WTC11 (cell line): ENCODE measurements at regions not wholly inside any gene's neighbourhood (a gene's known extent, or its start where the extent isn't known, plus 50 kb on each side); places are given as distances from the start of the nearest gene placed in this dataset.

Experiments used
- ATAC-seq: fragments of 200-7000 bp; cut with Tn5 transposase; 2 replicates; pipeline ENCODE4 v1.10.0; 2021; ENCODE audit warnings: mild to moderate bottlenecking, moderate library complexity
- CTCF ChIA-PET: fragments of 300-600 bp; sonication (Branson Sonifier 250); formaldehyde crosslinking; loops from one replicate; lab custom pipeline; 2021; ENCODE audit warnings: antibody characterized with exemption; lab: Charles Lee
- POLR2A ChIA-PET: fragments of 350-600 bp; sonication (Branson Sonifier 250); formaldehyde crosslinking; loops from one replicate; lab custom pipeline; 2021; ENCODE audit warnings: antibody characterized with exemption; lab: Charles Lee
- DNase-seq: peaks from one replicate; pipeline ENCODE4 v3.0.0; 2021; ENCODE audit warnings: low spot score
- H3K27ac Mint-ChIP-seq: 2 replicates; pipeline ENCODE4 v1.8.0; 2021; ENCODE audit warnings: mixed read lengths
- H3K27me3 Mint-ChIP-seq: 2 replicates; pipeline ENCODE4 v1.8.0; 2021; ENCODE audit warnings: low read depth, mild to moderate bottlenecking, moderate library complexity, mixed read lengths
- H3K36me3 Mint-ChIP-seq: 2 replicates; pipeline ENCODE4 v1.8.0; 2021; ENCODE audit warnings: mixed read lengths
- H3K4me1 Mint-ChIP-seq: 2 replicates; pipeline ENCODE4 v1.8.0; 2022; ENCODE audit warnings: mixed read lengths
- H3K4me3 Mint-ChIP-seq: 2 replicates; pipeline ENCODE4 v1.8.0; 2021; ENCODE audit warnings: mild to moderate bottlenecking, moderate library complexity, mixed read lengths
- H3K9me3 Mint-ChIP-seq: 2 replicates; pipeline ENCODE4 v1.8.0; 2021; ENCODE audit warnings: mixed read lengths
- AR ChIP-seq: fragments of 250-450 bp; sonication (Bioruptor Pico); IDR thresholded peaks from 2 replicates; pipeline ENCODE4 v1.9.0; 2021; ENCODE audit warnings: mild to moderate bottlenecking
- ATF1 ChIP-seq: sonication (generic); formaldehyde crosslinking; IDR thresholded peaks from 2 replicates; pipeline ENCODE4 v1.8.1; 2023; ENCODE audit warnings: mild to moderate bottlenecking, moderate library complexity, missing genetic modification reagents
- ATF6 ChIP-seq: sonication (generic); formaldehyde crosslinking; IDR thresholded peaks from 2 replicates; pipeline ENCODE4 v1.8.1; 2023; ENCODE audit warnings: mild to moderate bottlenecking, missing genetic modification reagents
- CBFB ChIP-seq: sonication (generic); formaldehyde crosslinking; IDR thresholded peaks from 2 replicates; pipeline ENCODE4 v1.8.1; 2022; ENCODE audit warnings: mild to moderate bottlenecking, low read depth, missing genetic modification reagents
- CTCF ChIP-seq: fragments of 200-600 bp; IDR thresholded peaks from 2 replicates; pipeline ENCODE4 v1.8.0; 2022; ENCODE audit warnings: antibody characterized with exemption
- ERG ChIP-seq: fragments of 250-450 bp; sonication (Bioruptor Pico); IDR thresholded peaks from 2 replicates; pipeline ENCODE4 v1.8.0; 2021; ENCODE audit warnings: mild to moderate bottlenecking
- ETV6 ChIP-seq: sonication (generic); formaldehyde crosslinking; IDR thresholded peaks from 2 replicates; pipeline ENCODE4 v1.8.1; 2022; ENCODE audit warnings: mild to moderate bottlenecking, missing genetic modification reagents
- FOXK1 ChIP-seq: sonication (generic); formaldehyde crosslinking; IDR thresholded peaks from 2 replicates; pipeline ENCODE4 v1.8.0; 2022; ENCODE audit warnings: mild to moderate bottlenecking, moderate library complexity, missing genetic modification reagents
- GABPB1 ChIP-seq: sonication (generic); formaldehyde crosslinking; IDR thresholded peaks from 2 replicates; pipeline ENCODE4 v1.8.1; 2023; ENCODE audit warnings: mild to moderate bottlenecking, missing genetic modification reagents
- OVOL2 ChIP-seq: fragments of 250-450 bp; sonication (Bioruptor Pico); IDR thresholded peaks from 2 replicates; pipeline ENCODE4 v1.9.0; 2021; ENCODE audit warnings: mild to moderate bottlenecking, borderline replicate concordance
- PRRX2 ChIP-seq: fragments of 250-450 bp; sonication (Bioruptor Pico); IDR thresholded peaks from 2 replicates; pipeline ENCODE4 v1.8.0; 2021; ENCODE audit warnings: mild to moderate bottlenecking
- RELA ChIP-seq: sonication (generic); formaldehyde crosslinking; IDR thresholded peaks from 2 replicates; pipeline ENCODE4 v1.8.1; 2022; ENCODE audit warnings: missing genetic modification reagents, mild to moderate bottlenecking, borderline replicate concordance
- TP53 ChIP-seq: sonication (generic); formaldehyde crosslinking; IDR thresholded peaks from 2 replicates; pipeline ENCODE4 v1.8.1; 2023; ENCODE audit warnings: mild to moderate bottlenecking, missing genetic modification reagents
- ZNF232 ChIP-seq: sonication (generic); formaldehyde crosslinking; IDR thresholded peaks from 2 replicates; pipeline ENCODE4 v1.8.0; 2022; ENCODE audit warnings: mild to moderate bottlenecking, missing genetic modification reagents
- ZNF281 ChIP-seq: sonication (generic); formaldehyde crosslinking; IDR thresholded peaks from 2 replicates; pipeline ENCODE4 v1.8.0; 2023; ENCODE audit warnings: mild to moderate bottlenecking, missing genetic modification reagents
- ZNF425 ChIP-seq: fragments of 250-450 bp; sonication (Bioruptor Pico); conservative IDR thresholded peaks from 2 replicates; pipeline ENCODE4 v1.9.0; 2021; ENCODE audit warnings: mild to moderate bottlenecking
- ZNF532 ChIP-seq: fragments of 250-450 bp; sonication (Bioruptor Pico); IDR thresholded peaks from 2 replicates; pipeline ENCODE4 v1.9.0; 2021; ENCODE audit warnings: mild to moderate bottlenecking, borderline replicate concordance

GRCh38 chr18:41140506-41140905 lies 814.5 kb upstream of the PIK3C3 start (continued):
- no peak for TF ChIP-seq ATF6 (CRISPR knock-in tag)
- no peak for TF ChIP-seq AR (CRISPR knock-in tag)
- TF ChIP-seq RELA (CRISPR knock-in tag): no peak
- TF ChIP-seq ZNF425: no peak
- TF ChIP-seq GABPB1 (CRISPR knock-in tag): no peak
- TF ChIP-seq FOXK1 (CRISPR knock-in tag): no peak
- no peak for TF ChIP-seq TP53
- no peak for TF ChIP-seq ATF1 (CRISPR knock-in tag)
- no peak for TF ChIP-seq ZNF281 (CRISPR knock-in tag)

- no peak overlapping the region for H3K27ac Mint-ChIP-seq
- POLR2A ChIA-PET: no interaction called here
- H3K9me3 Mint-ChIP-seq: no peaks in the 10 kb centered on the region
- CTCF ChIA-PET: interaction anchor here (0.6 kb wide), 1 partner anchor 144 kb away, joined by 4 read pairs; no protein-coding TSS in a partner anchor
- DNase-seq (no peak), ATAC-seq (no peak)
- TF ChIP-seq ERG (CRISPR knock-in tag): no peak
- no peak for TF ChIP-seq CBFB (CRISPR knock-in tag)
- no peak for TF ChIP-seq PRRX2
- TF ChIP-seq OVOL2: no peak
- no peak for TF ChIP-seq CTCF
- no peak for TF ChIP-seq ZNF532 (CRISPR knock-in tag)
- TF ChIP-seq ZNF232 (CRISPR knock-in tag): no peak
- TF ChIP-seq ETV6 (CRISPR knock-in tag): no peak
- TF ChIP-seq RELA (CRISPR knock-in tag): no peak
- no peak overlapping the region for H3K4me3 Mint-ChIP-seq
- H3K4me1 Mint-ChIP-seq: no peaks in the 10 kb centered on the region
- no peaks in the 10 kb centered on the region for H3K36me3 Mint-ChIP-seq
- H3K27me3 Mint-ChIP-seq: no peaks in the 10 kb centered on the region
Observed at GRCh38 chr18:41135146-41135545, 819.9 kb upstream of the PIK3C3 start.
